ENCODE measurements at regions not wholly inside any gene's neighbourhood (a gene's known extent, or its start where the extent isn't known, plus 50 kb on each side); places are given as distances from the start of the nearest gene placed in this dataset.

GRCh38 chr6:155544677-155545076, 89.0 kb upstream of the NOX3 start:
- Histone ChIP-seq H3K4me3 (no peak overlapping the region), H3K27me3 (no peaks in the 10 kb centered on the region), H3K9me3 (no peaks in the 10 kb centered on the region), H3K4me1 (no peaks in the 10 kb centered on the region), H3K36me3 (no peaks in the 10 kb centered on the region), H3K27ac (replicated peaks in 1 of 4) (no peak overlapping the region)
- intact Hi-C loops (cut with DNase I), result no loop called here
- no peak for DNase-seq (ENCODE audit: extremely low spot score)
- TF ChIP-seq EP300 (IDR thresholded peaks at IDR 0.05) (no peak), POLR2AphosphoS5 (IDR thresholded peaks at IDR 0.05) (no peak), CTCF (IDR thresholded peaks at IDR 0.05) (no peak), POLR2A (IDR thresholded peaks at IDR 0.05; ENCODE audit: low read depth) (no peak)
- 85% methylated on average over 2 of the region's 2 CpGs for WGBS

- 42% methylated on average over 6 of the region's 6 CpGs for WGBS
- Histone ChIP-seq H3K27ac (replicated peaks in 1 of 4) (no peak overlapping the region), H3K4me1 (no peaks in the 10 kb centered on the region), H3K4me3 (no peak overlapping the region), H3K9me3 (no peaks in the 10 kb centered on the region), H3K27me3 (no peaks in the 10 kb centered on the region), H3K36me3 (no peaks in the 10 kb centered on the region)
- intact Hi-C loops (cut with DNase I), result no loop called here
- TF ChIP-seq POLR2AphosphoS5 (IDR thresholded peaks at IDR 0.05) (no peak), EP300 (IDR thresholded peaks at IDR 0.05) (no peak), CTCF (IDR thresholded peaks at IDR 0.05) (no peak), POLR2A (IDR thresholded peaks at IDR 0.05; ENCODE audit: low read depth) (no peak)
- no peak for DNase-seq (ENCODE audit: extremely low spot score)
Observed at GRCh38 chr6:155543166-155543847, 87.7 kb upstream of the NOX3 start.

- WGBS, result 89% methylated on average over 4 of the region's 4 CpGs
- no peak for TF ChIP-seq EP300 (IDR thresholded peaks at IDR 0.05)
- no peak for TF ChIP-seq POLR2AphosphoS5 (IDR thresholded peaks at IDR 0.05)
- TF ChIP-seq POLR2A (IDR thresholded peaks at IDR 0.05; ENCODE audit: low read depth), result no peak
- no peak for TF ChIP-seq CTCF (IDR thresholded peaks at IDR 0.05)
- Histone ChIP-seq H3K4me3 (no peak overlapping the region), H3K27ac (replicated peaks in 1 of 4) (no peak overlapping the region), H3K36me3 (no peaks in the 10 kb centered on the region), H3K27me3 (no peaks in the 10 kb centered on the region), H3K4me1 (no peaks in the 10 kb centered on the region), H3K9me3 (no peaks in the 10 kb centered on the region)
- no peak for DNase-seq (ENCODE audit: extremely low spot score)
- intact Hi-C loops (cut with DNase I), result no loop called here
Observed at GRCh38 chr6:155542036-155542435, 86.4 kb upstream of the NOX3 start.

GRCh38 chr6:155538708-155539390, 83.2 kb upstream of the NOX3 start:
- Histone ChIP-seq H3K27me3 (no peaks in the 10 kb centered on the region), H3K9me3 (peaks cover 0 to 9% (median under 1%) of the 10 kb centered on the region in 4 donors), H3K4me1 (no peaks in the 10 kb centered on the region), H3K27ac (replicated peaks in 1 of 4) (no peak overlapping the region), H3K4me3 (no peak overlapping the region), H3K36me3 (no peaks in the 10 kb centered on the region)
- WGBS, result 92% methylated on average over 3 of the region's 3 CpGs
- no peak for DNase-seq (ENCODE audit: extremely low spot score)
- TF ChIP-seq POLR2A (IDR thresholded peaks at IDR 0.05; ENCODE audit: low read depth) (no peak), POLR2AphosphoS5 (IDR thresholded peaks at IDR 0.05) (no peak), EP300 (IDR thresholded peaks at IDR 0.05) (no peak), CTCF (IDR thresholded peaks at IDR 0.05) (no peak)
- intact Hi-C loops (cut with DNase I), result no loop called here

Data from esophagus muscularis mucosa (tissue), 4 donors.